Endothelial cell of umbilical vein (primary cell): ENCODE measurements at regions not wholly inside any gene's neighbourhood (a gene's known extent, or its start where the extent isn't known, plus 50 kb on each side); places are given as distances from the start of the nearest gene placed in this dataset.

Experiments used
- CTCF ChIP-seq, 2 donors: IDR thresholded peaks; 1 replicate in 1 of 2; 2 replicates in 1 of 2; pipeline ENCODE4 v1.5.1; 2011; ENCODE audit warnings: low read length in 2 of 2, mild to moderate bottlenecking in 2 of 2, moderate library complexity in 2 of 2, control low read depth in 1 of 2, inconsistent platforms in 1 of 2, low read depth in 1 of 2; ENCODE audit not compliant: insufficient read depth in 1 of 2; ENCODE audit errors: extremely low read depth in 1 of 2
- EZH2 ChIP-seq: IDR thresholded peaks from 2 replicates; pipeline ENCODE4 v1.6.1; 2012; ENCODE audit warnings: borderline replicate concordance, low read depth, mild to moderate bottlenecking, moderate library complexity, low read length, inconsistent platforms; ENCODE audit not compliant: severe bottlenecking
- FOS ChIP-seq: IDR thresholded peaks from 2 replicates; pipeline ENCODE4 v1.6.1; 2011; ENCODE audit warnings: mild to moderate bottlenecking, low read length, moderate library complexity, borderline replicate concordance; ENCODE audit not compliant: insufficient read depth
- GATA2 ChIP-seq: IDR thresholded peaks from 2 replicates; pipeline ENCODE4 v1.7.0; 2011; ENCODE audit warnings: low read depth, mild to moderate bottlenecking, moderate library complexity, mixed read lengths, low read length; ENCODE audit not compliant: insufficient read length, insufficient read depth
- JUN ChIP-seq: IDR thresholded peaks from 2 replicates; pipeline ENCODE4 v1.6.1; 2011; ENCODE audit warnings: borderline replicate concordance, low read depth; ENCODE audit not compliant: insufficient read length, insufficient read depth
- MAX ChIP-seq: IDR thresholded peaks from 2 replicates; pipeline ENCODE4 v1.6.1; 2011; ENCODE audit not compliant: insufficient read depth, insufficient read length
- MYC ChIP-seq: IDR thresholded peaks from one replicate; pipeline ENCODE4 v1.6.1; 2011; ENCODE audit warnings: mild to moderate bottlenecking, low read depth, low read length
- POLR2A ChIP-seq: IDR thresholded peaks from 2 replicates; pipeline ENCODE4 v1.6.1; 2012; ENCODE audit warnings: low read depth, mild to moderate bottlenecking, control low read depth, low read length
- POLR2AphosphoS5 ChIP-seq: IDR thresholded peaks from 2 replicates; pipeline ENCODE4 v1.6.1; 2012; ENCODE audit warnings: low read depth, mild to moderate bottlenecking, control low read depth, low read length, moderate library complexity; ENCODE audit not compliant: insufficient read depth

GRCh38 chr7:84900215-84900614 is 286.6 kb downstream of the SEMA3D start:
- TF ChIP-seq POLR2AphosphoS5 (no peak), MAX (no peak), POLR2A (no peak), CTCF (IDR thresholded peaks at IDR 0.05; ENCODE audit: extremely low read depth in 1 of 2, insufficient read depth in 1 of 2, low read depth in 1 of 2, low read length in 2 of 2) (no peak), EZH2 (no peak), MYC (no peak), GATA2 (no peak), JUN (no peak), FOS (no peak)
